Activated CD8-positive, alpha-beta T cell treated with anti-CD3 and anti-CD28 coated beads for 36 hours (primary cell): ENCODE measurements at regions not wholly inside any gene's neighbourhood (a gene's known extent, or its start where the extent isn't known, plus 50 kb on each side); places are given as distances from the start of the nearest gene placed in this dataset.

Experiments
- ATAC-seq: fragments of 200-7000 bp; cut with Tn5 transposase; one replicate; pipeline ENCODE4 v1.10.0; 2021; ENCODE audit warnings: mild to moderate bottlenecking, moderate library complexity
- CTCF ChIA-PET: fragments of 350-600 bp; sonication (Branson Sonifier 250); formaldehyde crosslinking; loops from one replicate; lab custom pipeline; 2021; ENCODE audit warnings: antibody characterized with exemption; lab: Charles Lee
- POLR2A ChIA-PET: fragments of 350-600 bp; sonication (Branson Sonifier 250); formaldehyde crosslinking; loops from one replicate; lab custom pipeline; 2021; ENCODE audit warnings: antibody characterized with exemption; lab: Charles Lee
- DNase-seq: peaks from one replicate; pipeline ENCODE4 v3.0.0-alpha.2; 2020
- H3K27ac Mint-ChIP-seq: one replicate; pipeline ENCODE4 v1.8.0; 2021; ENCODE audit warnings: mild to moderate bottlenecking, mixed read lengths
- H3K27me3 Mint-ChIP-seq: one replicate; pipeline ENCODE4 v1.8.0; 2021; ENCODE audit warnings: mixed read lengths
- H3K36me3 Mint-ChIP-seq: one replicate; pipeline ENCODE4 v1.8.0; 2021; ENCODE audit warnings: low read depth, mixed read lengths
- H3K4me1 Mint-ChIP-seq: one replicate; pipeline ENCODE4 v1.8.0; 2021; ENCODE audit warnings: low read depth, mixed read lengths
- H3K4me3 Mint-ChIP-seq: one replicate; pipeline ENCODE4 v1.8.0; 2021; ENCODE audit warnings: mild to moderate bottlenecking, moderate library complexity, mixed read lengths
- H3K9me3 Mint-ChIP-seq: one replicate; pipeline ENCODE4 v1.8.0; 2021; ENCODE audit warnings: mixed read lengths
- intact Hi-C: fragments of 100-400 bp; cut with micrococcal nuclease; formaldehyde crosslinking; loops from one replicate; pipeline ENCODE4 v1.10.0; 2022
- TF ChIP-seq, protein P1 (sequence below): fragments of 200-600 bp; IDR thresholded peaks from one replicate; pipeline ENCODE4 v1.8.0; 2022; ENCODE audit warnings: antibody characterized with exemption, mild to moderate bottlenecking

DNA sequence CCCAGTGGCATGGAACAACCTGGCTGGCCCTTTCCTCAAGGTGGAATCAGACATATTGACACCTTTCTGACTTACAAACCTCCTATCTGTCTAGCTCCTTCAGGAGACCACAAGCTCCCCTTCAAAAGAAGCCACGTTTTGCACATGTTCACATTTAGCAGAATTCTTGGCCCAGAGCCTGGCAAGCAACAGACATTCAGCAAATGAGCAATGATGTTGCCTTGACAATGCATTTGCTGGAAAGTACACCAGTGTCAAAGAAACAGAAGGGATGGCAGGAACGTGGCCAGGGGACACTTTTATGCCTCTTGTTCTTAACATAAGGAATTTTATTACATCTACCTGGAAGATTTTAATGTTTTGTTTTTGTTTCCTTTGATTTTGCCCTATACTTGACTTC is 85.5 kb upstream of the FGF14 start:
- H3K36me3 Mint-ChIP-seq, result no peaks in the 10 kb centered on the region
- CTCF ChIA-PET, result no interaction called here
- intact Hi-C loops, result no loop called here
- no peak for ATAC-seq
- no peaks in the 10 kb centered on the region for H3K9me3 Mint-ChIP-seq
- no peak for DNase-seq
- POLR2A ChIA-PET, result no interaction called here
- H3K4me1 Mint-ChIP-seq, result no peaks in the 10 kb centered on the region
- TF ChIP-seq, protein P1, sequence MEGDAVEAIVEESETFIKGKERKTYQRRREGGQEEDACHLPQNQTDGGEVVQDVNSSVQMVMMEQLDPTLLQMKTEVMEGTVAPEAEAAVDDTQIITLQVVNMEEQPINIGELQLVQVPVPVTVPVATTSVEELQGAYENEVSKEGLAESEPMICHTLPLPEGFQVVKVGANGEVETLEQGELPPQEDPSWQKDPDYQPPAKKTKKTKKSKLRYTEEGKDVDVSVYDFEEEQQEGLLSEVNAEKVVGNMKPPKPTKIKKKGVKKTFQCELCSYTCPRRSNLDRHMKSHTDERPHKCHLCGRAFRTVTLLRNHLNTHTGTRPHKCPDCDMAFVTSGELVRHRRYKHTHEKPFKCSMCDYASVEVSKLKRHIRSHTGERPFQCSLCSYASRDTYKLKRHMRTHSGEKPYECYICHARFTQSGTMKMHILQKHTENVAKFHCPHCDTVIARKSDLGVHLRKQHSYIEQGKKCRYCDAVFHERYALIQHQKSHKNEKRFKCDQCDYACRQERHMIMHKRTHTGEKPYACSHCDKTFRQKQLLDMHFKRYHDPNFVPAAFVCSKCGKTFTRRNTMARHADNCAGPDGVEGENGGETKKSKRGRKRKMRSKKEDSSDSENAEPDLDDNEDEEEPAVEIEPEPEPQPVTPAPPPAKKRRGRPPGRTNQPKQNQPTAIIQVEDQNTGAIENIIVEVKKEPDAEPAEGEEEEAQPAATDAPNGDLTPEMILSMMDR, result no peak
- H3K27ac Mint-ChIP-seq, result no peak overlapping the region
- peaks cover 2% of the 10 kb centered on the region for H3K27me3 Mint-ChIP-seq
- no peak overlapping the region for H3K4me3 Mint-ChIP-seq

DNA sequence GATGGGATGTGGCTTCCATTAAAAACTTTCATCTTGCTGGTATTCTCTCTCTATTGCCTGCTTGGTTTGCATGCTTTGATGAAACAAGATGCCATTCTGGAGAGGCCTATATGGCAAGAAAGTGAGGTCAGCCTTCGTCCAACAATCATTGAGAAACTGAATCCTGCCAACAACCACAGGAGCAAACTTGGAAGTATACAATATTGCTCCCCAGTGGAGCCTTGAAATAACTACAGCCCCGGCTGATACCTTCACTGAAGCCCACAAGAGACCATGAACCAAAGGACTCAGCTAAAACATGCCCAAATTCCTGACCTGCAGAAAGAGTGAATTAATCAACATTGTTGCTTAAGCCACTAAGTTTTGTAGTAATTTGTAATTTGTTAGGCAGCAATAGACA is 82.5 kb upstream of the FGF14 start:
- Mint-ChIP-seq H3K4me1 (no peaks in the 10 kb centered on the region), H3K27ac (no peak overlapping the region), H3K4me3 (no peak overlapping the region), H3K27me3 (peaks cover 4% of the 10 kb centered on the region), H3K9me3 (no peaks in the 10 kb centered on the region), H3K36me3 (no peaks in the 10 kb centered on the region)
- TF ChIP-seq, protein P1, result no peak
- DNase-seq (no peak), ATAC-seq (no peak)
- CTCF ChIA-PET, result no interaction called here
- POLR2A ChIA-PET, result no interaction called here
- intact Hi-C loops, result no loop called here

DNA sequence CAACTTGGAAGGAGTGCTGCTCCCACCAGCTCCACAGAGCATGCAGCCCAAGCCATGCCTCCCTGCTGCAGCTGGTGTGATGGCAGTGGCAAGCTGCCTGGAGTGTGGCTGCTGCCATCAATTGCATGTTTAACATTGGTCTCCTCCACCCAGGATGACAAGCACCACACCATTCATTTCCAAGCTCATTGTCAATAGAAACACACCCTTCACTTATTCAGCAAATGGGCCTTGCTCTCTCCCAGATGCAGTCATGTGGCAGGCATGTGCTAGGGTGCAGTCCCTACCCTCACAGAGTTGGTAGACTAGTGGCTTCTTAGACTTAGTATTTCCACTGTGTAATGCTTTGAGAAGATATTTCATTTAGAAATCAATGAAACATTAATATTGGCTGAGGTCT is 70.8 kb upstream of the FGF14 start:
- no peaks in the 10 kb centered on the region for H3K9me3 Mint-ChIP-seq
- TF ChIP-seq, protein P1, result no peak
- no peak overlapping the region for H3K4me3 Mint-ChIP-seq
- H3K4me1 Mint-ChIP-seq, result no peaks in the 10 kb centered on the region
- POLR2A ChIA-PET, result no interaction called here
- no peak for DNase-seq
- H3K27me3 Mint-ChIP-seq, result peaks cover 14% of the 10 kb centered on the region
- no peaks in the 10 kb centered on the region for H3K36me3 Mint-ChIP-seq
- H3K27ac Mint-ChIP-seq, result no peak overlapping the region
- CTCF ChIA-PET, result no interaction called here
- intact Hi-C loops, result no loop called here
- ATAC-seq, result no peak

- H3K36me3 Mint-ChIP-seq, result no peaks in the 10 kb centered on the region
- TF ChIP-seq, protein P1, result no peak
- intact Hi-C loops, result no loop called here
- H3K4me3 Mint-ChIP-seq, result no peak overlapping the region
- ATAC-seq, result no peak
- no peaks in the 10 kb centered on the region for H3K4me1 Mint-ChIP-seq
- H3K9me3 Mint-ChIP-seq, result peaks cover 2% of the 10 kb centered on the region
- H3K27ac Mint-ChIP-seq, result no peak overlapping the region
- ChIA-PET CTCF (interaction anchor here (1.2 kb wide), 1 partner anchor 86 kb away, joined by 7 read pairs; no protein-coding TSS in a partner anchor), POLR2A (no interaction called here)
- DNase-seq, result no peak
- H3K27me3 Mint-ChIP-seq, result peaks cover 18% of the 10 kb centered on the region
Measured at GRCh38 chr13:102470283-102470917, 68.6 kb upstream of the FGF14 start.

DNA sequence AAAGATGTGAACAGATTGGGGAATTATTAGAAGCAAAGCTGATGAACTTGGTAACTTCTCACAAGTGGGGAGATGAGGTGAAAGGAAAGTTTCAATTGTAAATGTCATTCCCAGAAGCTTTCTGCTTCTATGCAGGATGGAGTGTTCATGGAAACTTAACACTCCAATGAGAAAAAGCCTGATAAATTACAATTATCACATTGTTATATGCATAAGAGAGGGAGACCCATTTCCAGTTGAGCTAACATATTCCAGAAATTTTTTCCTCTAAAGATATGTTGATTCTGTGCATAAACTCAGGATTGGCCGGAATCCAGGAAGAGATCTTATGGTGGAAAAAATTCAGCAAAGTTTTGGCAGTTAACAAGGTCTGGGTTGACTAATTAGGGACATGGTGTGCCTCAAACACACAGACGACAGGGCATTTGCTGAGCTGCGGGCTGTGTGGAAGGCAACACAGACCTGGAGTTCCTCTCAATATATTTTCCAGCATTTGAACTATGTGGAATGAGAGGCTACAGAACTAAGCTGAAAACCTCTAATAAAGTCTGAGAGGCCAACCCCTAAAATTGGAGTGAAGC is 64.9 kb upstream of the FGF14 start:
- ChIA-PET POLR2A (no interaction called here), CTCF (interaction anchor here (1.6 kb wide), 1 partner anchor 89 kb away, joined by 8 read pairs; no protein-coding TSS in a partner anchor)
- H3K27ac Mint-ChIP-seq, result no peak overlapping the region
- intact Hi-C loops, result no loop called here
- DNase-seq (no peak), ATAC-seq (no peak)
- H3K27me3 Mint-ChIP-seq, result peaks cover 17% of the 10 kb centered on the region
- TF ChIP-seq, protein P1, result no peak
- peaks cover 2% of the 10 kb centered on the region for H3K9me3 Mint-ChIP-seq
- H3K4me1 Mint-ChIP-seq, result no peaks in the 10 kb centered on the region
- no peak overlapping the region for H3K4me3 Mint-ChIP-seq
- no peaks in the 10 kb centered on the region for H3K36me3 Mint-ChIP-seq
